22Rv1 (cell line): ENCODE measurements at regions not wholly inside any gene's neighbourhood (a gene's known extent, or its start where the extent isn't known, plus 50 kb on each side); places are given as distances from the start of the nearest gene placed in this dataset.
A peak's percentile ranks its signal among the peaks of the same experiment; 100 is the strongest.

ENCODE experiments used
- ZFX ChIP-seq: fragments of 450-650 bp; IDR thresholded peaks from 2 replicates; pipeline ENCODE4 v1.6.1; 2017; ENCODE audit warnings: antibody characterized with exemption, borderline replicate concordance
- TF ChIP-seq, protein P1 (sequence below): fragments of 450-650 bp; IDR thresholded peaks from 2 replicates; pipeline ENCODE4 v1.5.1; 2017; ENCODE audit warnings: mild to moderate bottlenecking

DNA sequence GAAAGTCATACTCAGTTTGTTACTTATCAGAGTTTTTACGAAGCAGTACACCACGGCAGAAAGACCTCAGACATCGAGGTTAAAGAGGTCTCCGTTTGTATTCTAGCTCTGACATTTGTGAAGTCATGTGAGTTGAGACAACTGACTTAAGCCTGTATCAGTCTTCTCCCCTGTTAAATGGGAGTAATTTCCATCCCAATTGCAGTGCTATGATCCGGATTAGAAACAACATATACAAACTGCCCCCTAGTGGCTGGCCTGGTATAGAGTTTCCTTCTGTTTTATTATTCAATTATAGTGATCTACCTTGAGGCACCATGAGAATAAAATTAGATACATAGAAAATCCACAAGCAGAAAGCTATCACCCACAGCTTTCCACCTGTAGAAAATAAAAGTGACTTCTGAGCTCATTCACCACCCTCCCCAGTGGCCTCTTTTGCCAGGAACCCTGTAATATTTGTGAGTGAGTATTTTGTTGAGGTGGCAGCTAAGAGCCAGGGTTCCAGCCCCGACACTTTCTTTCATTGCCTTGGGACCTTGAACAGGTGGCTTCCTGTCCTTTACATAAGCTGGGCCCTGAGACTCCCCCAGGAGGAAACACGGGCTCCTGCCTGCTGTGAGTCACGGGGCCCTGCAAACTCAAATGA, 607.2 kb upstream of the MGMT start:
- TF ChIP-seq, protein P1, sequence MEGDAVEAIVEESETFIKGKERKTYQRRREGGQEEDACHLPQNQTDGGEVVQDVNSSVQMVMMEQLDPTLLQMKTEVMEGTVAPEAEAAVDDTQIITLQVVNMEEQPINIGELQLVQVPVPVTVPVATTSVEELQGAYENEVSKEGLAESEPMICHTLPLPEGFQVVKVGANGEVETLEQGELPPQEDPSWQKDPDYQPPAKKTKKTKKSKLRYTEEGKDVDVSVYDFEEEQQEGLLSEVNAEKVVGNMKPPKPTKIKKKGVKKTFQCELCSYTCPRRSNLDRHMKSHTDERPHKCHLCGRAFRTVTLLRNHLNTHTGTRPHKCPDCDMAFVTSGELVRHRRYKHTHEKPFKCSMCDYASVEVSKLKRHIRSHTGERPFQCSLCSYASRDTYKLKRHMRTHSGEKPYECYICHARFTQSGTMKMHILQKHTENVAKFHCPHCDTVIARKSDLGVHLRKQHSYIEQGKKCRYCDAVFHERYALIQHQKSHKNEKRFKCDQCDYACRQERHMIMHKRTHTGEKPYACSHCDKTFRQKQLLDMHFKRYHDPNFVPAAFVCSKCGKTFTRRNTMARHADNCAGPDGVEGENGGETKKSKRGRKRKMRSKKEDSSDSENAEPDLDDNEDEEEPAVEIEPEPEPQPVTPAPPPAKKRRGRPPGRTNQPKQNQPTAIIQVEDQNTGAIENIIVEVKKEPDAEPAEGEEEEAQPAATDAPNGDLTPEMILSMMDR: peak; percentile 76
- TF ChIP-seq ZFX: no peak
